ENCODE measurements at regions not wholly inside any gene's neighbourhood (a gene's known extent, or its start where the extent isn't known, plus 50 kb on each side); places are given as distances from the start of the nearest gene placed in this dataset.

DNA sequence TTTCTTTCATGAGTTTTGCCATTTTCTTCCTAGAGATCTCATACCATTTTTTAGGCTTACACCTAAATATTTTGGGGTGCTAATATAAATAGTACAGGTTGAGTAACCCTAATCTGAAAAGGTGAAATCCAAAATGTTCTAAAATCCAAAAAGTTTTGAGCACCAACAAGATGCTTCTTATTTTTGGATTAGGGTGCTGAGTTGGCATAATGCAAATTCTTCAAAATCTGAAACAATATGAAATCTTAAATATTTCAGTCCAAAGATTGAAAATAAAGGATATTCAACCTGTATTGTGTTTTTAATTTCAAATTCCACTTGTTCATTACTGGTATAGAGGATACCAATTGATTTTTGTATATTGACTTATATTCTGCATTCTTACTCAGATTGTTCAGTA lies 51.1 kb upstream of the KCNK2 start:
- H3K4me3 ChIP-seq (ENCODE audit: low read depth, low read length): no peak overlapping the region
- TF ChIP-seq, protein P1, sequence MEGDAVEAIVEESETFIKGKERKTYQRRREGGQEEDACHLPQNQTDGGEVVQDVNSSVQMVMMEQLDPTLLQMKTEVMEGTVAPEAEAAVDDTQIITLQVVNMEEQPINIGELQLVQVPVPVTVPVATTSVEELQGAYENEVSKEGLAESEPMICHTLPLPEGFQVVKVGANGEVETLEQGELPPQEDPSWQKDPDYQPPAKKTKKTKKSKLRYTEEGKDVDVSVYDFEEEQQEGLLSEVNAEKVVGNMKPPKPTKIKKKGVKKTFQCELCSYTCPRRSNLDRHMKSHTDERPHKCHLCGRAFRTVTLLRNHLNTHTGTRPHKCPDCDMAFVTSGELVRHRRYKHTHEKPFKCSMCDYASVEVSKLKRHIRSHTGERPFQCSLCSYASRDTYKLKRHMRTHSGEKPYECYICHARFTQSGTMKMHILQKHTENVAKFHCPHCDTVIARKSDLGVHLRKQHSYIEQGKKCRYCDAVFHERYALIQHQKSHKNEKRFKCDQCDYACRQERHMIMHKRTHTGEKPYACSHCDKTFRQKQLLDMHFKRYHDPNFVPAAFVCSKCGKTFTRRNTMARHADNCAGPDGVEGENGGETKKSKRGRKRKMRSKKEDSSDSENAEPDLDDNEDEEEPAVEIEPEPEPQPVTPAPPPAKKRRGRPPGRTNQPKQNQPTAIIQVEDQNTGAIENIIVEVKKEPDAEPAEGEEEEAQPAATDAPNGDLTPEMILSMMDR (conservative IDR thresholded peaks at IDR 0.05; ENCODE audit: low read depth, low read length): no peak
- DNase-seq (ENCODE audit: low read depth): no peak
